Muscle layer of colon (tissue), 2 donors: ENCODE measurements at regions not wholly inside any gene's neighbourhood (a gene's known extent, or its start where the extent isn't known, plus 50 kb on each side); places are given as distances from the start of the nearest gene placed in this dataset.

Experiments
- H3K27ac ChIP-seq: one replicate; pipeline ENCODE4 v1.7.0; 2013; ENCODE audit warnings: low read depth, mild to moderate bottlenecking, low read length, moderate library complexity
- H3K27me3 ChIP-seq, 2 donors: one replicate each; pipeline ENCODE4 v1.7.0; 2013; ENCODE audit warnings: low read length in 2 of 2, mild to moderate bottlenecking in 2 of 2; ENCODE audit not compliant: insufficient read depth in 2 of 2, control insufficient read depth in 1 of 2
- H3K36me3 ChIP-seq: one replicate; pipeline ENCODE4 v1.7.0; 2013; ENCODE audit warnings: mild to moderate bottlenecking, low read length; ENCODE audit not compliant: insufficient read depth
- H3K4me1 ChIP-seq: one replicate; pipeline ENCODE4 v1.7.0; 2013; ENCODE audit warnings: mild to moderate bottlenecking, low read length; ENCODE audit not compliant: insufficient read depth
- H3K4me3 ChIP-seq, 2 donors: one replicate each; pipeline ENCODE4 v1.7.0; 2013; ENCODE audit warnings: low read length in 2 of 2, low read depth in 1 of 2, mild to moderate bottlenecking in 1 of 2, moderate library complexity in 1 of 2
- H3K9ac ChIP-seq: one replicate; pipeline ENCODE4 v1.7.0; 2013; ENCODE audit warnings: low read length
- H3K9me3 ChIP-seq: one replicate; pipeline ENCODE4 v1.7.0; 2013; ENCODE audit warnings: mild to moderate bottlenecking, low read length
- donor health status: abdominal sarcoma.
- donor health status: Adenocarcinoma of cecum.

DNA sequence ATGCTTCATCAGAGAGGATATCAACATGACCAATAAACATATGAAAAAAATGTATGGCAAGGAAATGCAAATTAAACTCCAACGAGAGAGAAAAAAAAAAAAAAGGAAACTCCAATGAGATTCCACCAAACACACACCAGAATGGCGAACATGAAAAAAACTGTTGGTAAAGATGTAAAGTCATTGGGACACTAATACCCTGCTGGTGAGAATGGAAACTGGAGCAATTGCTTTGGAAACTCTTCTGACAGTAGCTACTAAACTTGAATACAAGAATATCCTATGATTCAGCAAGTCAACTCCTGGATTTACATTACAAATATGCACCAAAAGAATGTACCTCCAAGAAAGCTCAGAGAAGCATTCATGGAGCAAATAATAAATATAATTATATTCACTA lies 260.7 kb upstream of the ECI2 start:
- Histone ChIP-seq H3K4me1 (no peaks in the 10 kb centered on the region), H3K4me3 (no peak overlapping the region), H3K9me3 (no peaks in the 10 kb centered on the region), H3K27ac (no peak overlapping the region), H3K27me3 (no peaks in the 10 kb centered on the region), H3K36me3 (no peaks in the 10 kb centered on the region), H3K9ac (no peak overlapping the region)

GRCh38 chr6:4395386-4395785 lies 260.0 kb upstream of the ECI2 start:
- no peaks in the 10 kb centered on the region for H3K27me3 ChIP-seq
- no peaks in the 10 kb centered on the region for H3K4me1 ChIP-seq
- no peak overlapping the region for H3K27ac ChIP-seq
- H3K9ac ChIP-seq = no peak overlapping the region
- H3K36me3 ChIP-seq = no peaks in the 10 kb centered on the region
- no peaks in the 10 kb centered on the region for H3K9me3 ChIP-seq
- H3K4me3 ChIP-seq = no peak overlapping the region

- H3K36me3 ChIP-seq = no peaks in the 10 kb centered on the region
- no peak overlapping the region for H3K9ac ChIP-seq
- no peaks in the 10 kb centered on the region for H3K4me1 ChIP-seq
Observed at GRCh38 chr6:4394786-4395185, 259.4 kb upstream of the ECI2 start.

GRCh38 chr6:4388675-4389074 lies 253.3 kb upstream of the ECI2 start:
- no peak overlapping the region for H3K4me3 ChIP-seq
- H3K4me1 ChIP-seq = no peaks in the 10 kb centered on the region
- no peak overlapping the region for H3K9ac ChIP-seq
- H3K27me3 ChIP-seq = no peaks in the 10 kb centered on the region
- peaks cover 6% of the 10 kb centered on the region for H3K9me3 ChIP-seq
- H3K36me3 ChIP-seq = no peaks in the 10 kb centered on the region
- H3K27ac ChIP-seq = no peak overlapping the region

More at GRCh38 chr6:4394786-4395185, 259.4 kb upstream of the ECI2 start:
- Histone ChIP-seq H3K27me3 (no peaks in the 10 kb centered on the region), H3K9me3 (no peaks in the 10 kb centered on the region), H3K4me3 (no peak overlapping the region), H3K27ac (no peak overlapping the region)

GRCh38 chr6:4384656-4385055 lies 249.3 kb upstream of the ECI2 start:
- H3K36me3 ChIP-seq = no peaks in the 10 kb centered on the region
- no peak overlapping the region for H3K27ac ChIP-seq
- peaks cover 6% of the 10 kb centered on the region for H3K9me3 ChIP-seq
- H3K27me3 ChIP-seq = no peaks in the 10 kb centered on the region
- no peak overlapping the region for H3K9ac ChIP-seq
- H3K4me1 ChIP-seq = no peaks in the 10 kb centered on the region
- no peak overlapping the region for H3K4me3 ChIP-seq

- Histone ChIP-seq H3K4me1 (no peaks in the 10 kb centered on the region), H3K4me3 (no peak overlapping the region), H3K36me3 (no peaks in the 10 kb centered on the region), H3K9me3 (peaks cover 6% of the 10 kb centered on the region), H3K27ac (no peak overlapping the region), H3K27me3 (no peaks in the 10 kb centered on the region), H3K9ac (no peak overlapping the region)
Observed at GRCh38 chr6:4383910-4384638, 248.7 kb upstream of the ECI2 start.

DNA sequence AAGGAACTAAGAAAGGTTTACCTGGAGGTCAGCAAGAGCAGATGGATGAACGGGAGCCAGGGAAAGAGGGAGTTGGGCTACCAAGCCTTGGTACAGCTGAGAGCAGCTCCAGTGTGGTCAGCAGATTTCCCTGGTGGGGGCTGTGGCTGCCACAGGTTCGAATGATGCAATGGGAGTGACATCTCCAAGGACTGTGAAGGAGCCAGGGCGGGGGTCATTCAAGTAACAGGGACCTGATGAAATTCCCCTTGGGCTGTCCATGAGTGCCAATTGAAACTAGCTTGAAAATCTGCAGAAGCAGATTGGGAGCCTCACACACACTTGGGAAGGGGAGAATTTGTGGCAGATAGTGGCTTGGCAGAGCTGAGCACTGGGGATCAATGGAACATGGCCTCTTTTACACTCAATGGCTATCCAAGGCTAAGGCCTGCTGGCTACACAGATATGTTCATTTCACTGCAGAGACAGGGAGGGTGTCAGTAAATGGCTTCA lies 247.0 kb upstream of the ECI2 start:
- H3K9me3 ChIP-seq = peaks cover 6% of the 10 kb centered on the region
- H3K4me3 ChIP-seq = no peak overlapping the region
- no peaks in the 10 kb centered on the region for H3K27me3 ChIP-seq
- no peaks in the 10 kb centered on the region for H3K4me1 ChIP-seq
- H3K27ac ChIP-seq = no peak overlapping the region
- H3K9ac ChIP-seq = no peak overlapping the region
- no peaks in the 10 kb centered on the region for H3K36me3 ChIP-seq

GRCh38 chr6:4381381-4381780 lies 246.0 kb upstream of the ECI2 start:
- no peaks in the 10 kb centered on the region for H3K36me3 ChIP-seq
- H3K27me3 ChIP-seq = no peaks in the 10 kb centered on the region
- no peak overlapping the region for H3K27ac ChIP-seq
- H3K9ac ChIP-seq = no peak overlapping the region
- H3K9me3 ChIP-seq = peaks cover 6% of the 10 kb centered on the region
- no peak overlapping the region for H3K4me3 ChIP-seq
- H3K4me1 ChIP-seq = no peaks in the 10 kb centered on the region

DNA sequence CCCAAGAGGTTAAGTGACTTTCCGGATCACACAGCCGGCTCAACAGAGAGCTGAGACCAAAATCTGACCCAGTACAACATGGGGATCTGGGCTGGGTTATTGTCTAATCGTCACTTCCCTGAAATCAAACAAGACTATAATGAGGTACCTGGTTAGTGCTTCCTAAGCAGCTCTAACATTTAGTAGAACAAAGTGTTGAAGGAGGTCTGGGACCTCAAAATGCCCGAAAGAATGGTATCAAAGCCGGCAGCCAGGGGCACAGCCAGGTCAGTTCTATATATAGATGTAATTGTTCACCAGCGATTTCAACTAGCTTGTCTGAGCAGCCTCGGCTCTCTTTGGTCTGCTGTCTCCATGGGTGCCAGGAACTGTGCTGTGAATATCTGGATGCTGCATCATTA lies 245.5 kb upstream of the ECI2 start:
- Histone ChIP-seq H3K9ac (no peak overlapping the region), H3K27me3 (no peaks in the 10 kb centered on the region), H3K9me3 (peaks cover 6% of the 10 kb centered on the region), H3K36me3 (no peaks in the 10 kb centered on the region), H3K27ac (no peak overlapping the region), H3K4me1 (no peaks in the 10 kb centered on the region), H3K4me3 (no peak overlapping the region)

DNA sequence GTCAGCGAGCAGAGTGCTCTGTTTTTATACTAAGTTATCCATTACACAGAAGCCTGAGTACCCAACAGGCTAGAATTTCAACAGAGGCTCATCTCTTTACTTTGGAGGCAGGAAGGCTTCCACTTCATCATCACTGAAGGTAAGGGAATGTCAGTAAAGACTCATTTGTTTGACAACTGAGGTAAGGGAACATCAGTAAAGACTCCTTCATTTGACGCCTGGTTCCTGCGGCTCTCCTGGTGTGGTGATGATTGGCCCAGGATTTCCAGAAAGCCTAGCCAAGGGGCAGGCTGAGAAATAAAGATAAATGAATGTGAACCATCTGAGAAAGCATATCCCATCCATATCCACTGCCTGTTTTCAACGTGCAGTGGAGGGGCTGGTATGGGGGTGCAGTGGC lies 244.6 kb upstream of the ECI2 start:
- no peaks in the 10 kb centered on the region for H3K36me3 ChIP-seq
- no peaks in the 10 kb centered on the region for H3K27me3 ChIP-seq
- peaks cover 6% of the 10 kb centered on the region for H3K9me3 ChIP-seq
- no peaks in the 10 kb centered on the region for H3K4me1 ChIP-seq
- no peak overlapping the region for H3K9ac ChIP-seq
- no peak overlapping the region for H3K27ac ChIP-seq
- H3K4me3 ChIP-seq = no peak overlapping the region

- no peaks in the 10 kb centered on the region for H3K27me3 ChIP-seq
- H3K27ac ChIP-seq = no peak overlapping the region
- no peaks in the 10 kb centered on the region for H3K4me1 ChIP-seq
- H3K4me3 ChIP-seq = no peak overlapping the region
- H3K9me3 ChIP-seq = no peaks in the 10 kb centered on the region
- H3K36me3 ChIP-seq = no peaks in the 10 kb centered on the region
- no peak overlapping the region for H3K9ac ChIP-seq
Observed at GRCh38 chr6:4378319-4378996, 243.1 kb upstream of the ECI2 start.

DNA sequence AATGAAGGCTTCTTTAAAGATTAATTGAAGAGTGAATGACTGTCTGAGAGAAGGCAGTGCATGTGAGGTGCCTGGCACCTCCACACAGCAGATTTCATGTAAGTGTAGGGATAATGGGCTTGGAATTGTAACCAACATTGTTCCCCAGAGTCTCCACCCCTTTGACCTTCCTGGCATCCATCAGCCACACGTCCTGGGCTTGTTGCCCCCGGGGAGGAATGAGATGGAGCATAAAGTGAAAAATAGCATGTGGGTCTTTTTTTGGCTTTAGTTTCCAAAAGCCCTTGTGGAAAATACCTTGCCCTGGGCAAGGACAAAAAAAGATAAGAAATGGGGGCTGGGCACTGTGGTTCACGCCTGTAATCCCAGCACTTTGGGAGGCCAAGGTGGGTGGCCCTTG lies 242.2 kb upstream of the ECI2 start:
- Histone ChIP-seq H3K27me3 (no peaks in the 10 kb centered on the region), H3K4me1 (no peaks in the 10 kb centered on the region), H3K9me3 (no peaks in the 10 kb centered on the region), H3K36me3 (no peaks in the 10 kb centered on the region), H3K9ac (no peak overlapping the region), H3K4me3 (no peak overlapping the region), H3K27ac (no peak overlapping the region)
